ENCODE measurements at regions not wholly inside any gene's neighbourhood (a gene's known extent, or its start where the extent isn't known, plus 50 kb on each side); places are given as distances from the start of the nearest gene placed in this dataset.

DNA sequence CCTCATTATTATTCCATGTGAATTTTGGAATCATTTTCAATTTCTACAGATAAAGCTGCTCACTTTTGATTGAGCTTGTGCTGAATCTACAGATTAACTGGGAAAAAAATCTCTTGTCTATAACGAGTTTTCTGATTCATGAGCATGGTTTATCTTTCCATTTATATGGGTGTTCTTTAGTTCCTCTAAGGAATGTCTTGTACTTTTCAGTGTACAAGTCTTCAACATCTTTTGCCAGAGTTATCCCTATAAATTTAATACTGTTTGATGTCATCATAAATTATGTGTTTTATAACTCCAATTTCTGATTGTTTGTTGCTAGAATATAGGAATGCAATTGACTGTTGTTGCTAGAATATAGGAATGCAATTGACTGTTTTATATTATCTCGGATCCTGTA, 533.8 kb downstream of the OLFM4 start:
- Histone ChIP-seq H3K4me1 (no peaks in the 10 kb centered on the region), H3K4me2 (ENCODE audit: low read length) (no peak overlapping the region), H3K36me3 (ENCODE audit: control insufficient read depth, insufficient read depth, low read length) (no peaks in the 10 kb centered on the region), H3K4me3 (ENCODE audit: low read depth, low read length) (no peak overlapping the region), H3K9me3 (ENCODE audit: control insufficient read depth, low read length) (no peaks in the 10 kb centered on the region), H3K9ac (no peak overlapping the region), H3K27me3 (ENCODE audit: control insufficient read depth, insufficient read depth, low read length) (no peaks in the 10 kb centered on the region), H3K27ac (no peak overlapping the region), H3K79me2 (no peaks in the 10 kb centered on the region), H2AFZ (no peak overlapping the region)
- TF ChIP-seq, protein P1, sequence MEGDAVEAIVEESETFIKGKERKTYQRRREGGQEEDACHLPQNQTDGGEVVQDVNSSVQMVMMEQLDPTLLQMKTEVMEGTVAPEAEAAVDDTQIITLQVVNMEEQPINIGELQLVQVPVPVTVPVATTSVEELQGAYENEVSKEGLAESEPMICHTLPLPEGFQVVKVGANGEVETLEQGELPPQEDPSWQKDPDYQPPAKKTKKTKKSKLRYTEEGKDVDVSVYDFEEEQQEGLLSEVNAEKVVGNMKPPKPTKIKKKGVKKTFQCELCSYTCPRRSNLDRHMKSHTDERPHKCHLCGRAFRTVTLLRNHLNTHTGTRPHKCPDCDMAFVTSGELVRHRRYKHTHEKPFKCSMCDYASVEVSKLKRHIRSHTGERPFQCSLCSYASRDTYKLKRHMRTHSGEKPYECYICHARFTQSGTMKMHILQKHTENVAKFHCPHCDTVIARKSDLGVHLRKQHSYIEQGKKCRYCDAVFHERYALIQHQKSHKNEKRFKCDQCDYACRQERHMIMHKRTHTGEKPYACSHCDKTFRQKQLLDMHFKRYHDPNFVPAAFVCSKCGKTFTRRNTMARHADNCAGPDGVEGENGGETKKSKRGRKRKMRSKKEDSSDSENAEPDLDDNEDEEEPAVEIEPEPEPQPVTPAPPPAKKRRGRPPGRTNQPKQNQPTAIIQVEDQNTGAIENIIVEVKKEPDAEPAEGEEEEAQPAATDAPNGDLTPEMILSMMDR (IDR thresholded peaks at IDR 0.05) = no peak

DNA sequence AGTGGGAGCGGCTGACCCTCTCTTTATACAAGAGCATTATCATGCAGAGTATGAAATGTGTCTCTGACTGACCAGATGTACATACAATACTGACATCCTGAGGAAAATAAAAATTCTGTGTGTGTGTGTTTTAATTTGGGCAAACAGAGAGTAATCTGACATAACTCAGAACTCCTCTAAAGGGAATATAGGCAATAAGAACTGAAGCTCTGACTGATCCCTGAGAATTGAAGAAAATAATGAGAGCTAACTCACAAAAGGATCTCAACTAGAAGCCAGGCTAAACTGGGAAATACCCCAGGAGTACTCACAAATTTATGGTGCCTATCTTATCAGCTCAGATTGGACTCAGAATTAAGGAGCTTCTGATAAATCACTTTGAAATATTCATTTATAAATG, 539.9 kb downstream of the OLFM4 start:
- Histone ChIP-seq H3K79me2 (no peaks in the 10 kb centered on the region), H3K9ac (no peak overlapping the region), H3K9me3 (ENCODE audit: control insufficient read depth, low read length) (no peaks in the 10 kb centered on the region), H3K27me3 (ENCODE audit: control insufficient read depth, insufficient read depth, low read length) (no peaks in the 10 kb centered on the region), H3K4me3 (ENCODE audit: low read depth, low read length) (no peak overlapping the region), H3K36me3 (ENCODE audit: control insufficient read depth, insufficient read depth, low read length) (no peaks in the 10 kb centered on the region), H2AFZ (no peak overlapping the region), H3K4me1 (no peaks in the 10 kb centered on the region), H3K4me2 (ENCODE audit: low read length) (no peak overlapping the region), H3K27ac (no peak overlapping the region)
- TF ChIP-seq, protein P1 (IDR thresholded peaks at IDR 0.05) = no peak

GRCh38 chr13:53569453-53569852, 540.8 kb downstream of the OLFM4 start:
- Histone ChIP-seq H3K4me1 (no peaks in the 10 kb centered on the region), H3K4me3 (ENCODE audit: low read depth, low read length) (no peak overlapping the region), H3K36me3 (ENCODE audit: control insufficient read depth, insufficient read depth, low read length) (no peaks in the 10 kb centered on the region), H3K9me3 (ENCODE audit: control insufficient read depth, low read length) (no peaks in the 10 kb centered on the region), H3K79me2 (no peaks in the 10 kb centered on the region), H3K9ac (no peak overlapping the region), H3K27me3 (ENCODE audit: control insufficient read depth, insufficient read depth, low read length) (no peaks in the 10 kb centered on the region), H3K4me2 (ENCODE audit: low read length) (no peak overlapping the region), H3K27ac (no peak overlapping the region), H2AFZ (no peak overlapping the region)
- TF ChIP-seq, protein P1 (IDR thresholded peaks at IDR 0.05) = no peak

- no peaks in the 10 kb centered on the region for H3K36me3 ChIP-seq (ENCODE audit: control insufficient read depth, insufficient read depth, low read length)
- no peaks in the 10 kb centered on the region for H3K9me3 ChIP-seq (ENCODE audit: control insufficient read depth, low read length)
- TF ChIP-seq, protein P1 (IDR thresholded peaks at IDR 0.05) = no peak
- H3K27me3 ChIP-seq (ENCODE audit: control insufficient read depth, insufficient read depth, low read length) = no peaks in the 10 kb centered on the region
- H3K27ac ChIP-seq = no peak overlapping the region
- H3K9ac ChIP-seq = no peak overlapping the region
- H3K4me1 ChIP-seq = no peaks in the 10 kb centered on the region
- H3K79me2 ChIP-seq = no peaks in the 10 kb centered on the region
- H2AFZ ChIP-seq = no peak overlapping the region
- H3K4me3 ChIP-seq (ENCODE audit: low read depth, low read length) = no peak overlapping the region
- no peak overlapping the region for H3K4me2 ChIP-seq (ENCODE audit: low read length)
Observed at GRCh38 chr13:53601113-53601512, 572.5 kb downstream of the OLFM4 start.

DNA sequence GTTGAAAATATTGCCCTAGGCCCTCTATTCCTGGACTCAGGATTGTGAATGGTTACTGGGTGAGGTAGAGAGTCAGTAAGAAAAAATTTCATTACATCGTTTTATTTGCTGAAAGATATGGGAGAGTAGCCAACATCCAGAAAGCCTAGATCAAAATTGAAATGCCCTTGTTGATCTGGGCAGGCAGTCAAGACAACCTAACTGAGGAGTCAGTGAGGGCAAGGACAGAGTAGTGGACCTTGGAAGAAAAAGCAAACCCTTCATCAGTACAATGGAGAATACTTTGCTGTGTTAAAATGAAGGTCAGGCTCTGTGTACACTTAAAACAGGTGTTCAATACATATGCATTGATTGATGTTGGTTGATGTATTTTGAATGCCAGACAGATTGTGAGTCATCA, 576.7 kb downstream of the OLFM4 start:
- TF ChIP-seq, protein P1 (IDR thresholded peaks at IDR 0.05) = no peak

More for the DNA sequence above, 576.7 kb downstream of the OLFM4 start:
- Histone ChIP-seq H3K4me3 (ENCODE audit: low read depth, low read length) (no peak overlapping the region), H3K9me3 (ENCODE audit: control insufficient read depth, low read length) (no peaks in the 10 kb centered on the region), H3K4me2 (ENCODE audit: low read length) (no peak overlapping the region), H3K9ac (no peak overlapping the region), H3K27me3 (ENCODE audit: control insufficient read depth, insufficient read depth, low read length) (no peaks in the 10 kb centered on the region), H3K36me3 (ENCODE audit: control insufficient read depth, insufficient read depth, low read length) (no peaks in the 10 kb centered on the region), H3K4me1 (no peaks in the 10 kb centered on the region), H2AFZ (no peak overlapping the region), H3K79me2 (no peaks in the 10 kb centered on the region), H3K27ac (no peak overlapping the region)
